IMR-90 (cell line): ENCODE measurements at regions not wholly inside any gene's neighbourhood (a gene's known extent, or its start where the extent isn't known, plus 50 kb on each side); places are given as distances from the start of the nearest gene placed in this dataset.

Source experiments
- CTCF ChIP-seq: conservative IDR thresholded peaks from 2 replicates; pipeline ENCODE4 v1.5.1; 2012; ENCODE audit warnings: mild to moderate bottlenecking, low read depth, low read length, improper control_type of control experiment
- NFE2L2 ChIP-seq: fragments of 150-350 bp; IDR thresholded peaks from 2 replicates; pipeline ENCODE4 v1.6.1; 2016; ENCODE audit warnings: low read depth, mild to moderate bottlenecking, low read length
- USF2 ChIP-seq: fragments of 150-350 bp; IDR thresholded peaks from 2 replicates; pipeline ENCODE4 v1.6.1; 2017; ENCODE audit warnings: mild to moderate bottlenecking, antibody characterized with exemption, low read length, low read depth

GRCh38 chr10:57336341-57336740, 931.4 kb downstream of the IPMK start:
- TF ChIP-seq CTCF (no peak), USF2 (no peak), NFE2L2 (no peak)
